CMK (cell line): ENCODE measurements at regions not wholly inside any gene's neighbourhood (a gene's known extent, or its start where the extent isn't known, plus 50 kb on each side); places are given as distances from the start of the nearest gene placed in this dataset.
"Not testable (repeated sequence)": the region's sequence is repeated elsewhere in the genome, so short reads cannot be mapped to it uniquely, and the experiment has no call there.

Source experiments
- DNase-seq: peaks from one replicate; pipeline ENCODE4 v3.0.0-alpha.2; 2010; ENCODE audit warnings: low read depth

- DNase-seq, result no peak
These were observed 485.5 kb downstream of the CD109 start for GRCh38 chr6:74181471-74181870.

- DNase-seq, result no peak
These were observed 481.5 kb downstream of the CD109 start for GRCh38 chr6:74177506-74177905.

GRCh38 chr6:74170550-74170949, 474.5 kb downstream of the CD109 start:
- DNase-seq, result not testable (repeated sequence)

GRCh38 chr6:74170118-74170517, 474.1 kb downstream of the CD109 start:
- no peak for DNase-seq

- no peak for DNase-seq
These were observed 472.0 kb downstream of the CD109 start for GRCh38 chr6:74167976-74168375.

GRCh38 chr6:74167511-74167910, 471.5 kb downstream of the CD109 start:
- no peak for DNase-seq

- DNase-seq, result no peak
These were observed 470.8 kb downstream of the CD109 start for GRCh38 chr6:74166849-74167248.

- no peak for DNase-seq
These were observed 465.4 kb downstream of the CD109 start for GRCh38 chr6:74161380-74161779.

- no peak for DNase-seq
These were observed 456.2 kb downstream of the CD109 start for GRCh38 chr6:74152096-74152675.

- no peak for DNase-seq
These were observed 449.9 kb downstream of the CD109 start for GRCh38 chr6:74145931-74146330.

- DNase-seq, result no peak
These were observed 441.9 kb downstream of the CD109 start for GRCh38 chr6:74137911-74138310.

- DNase-seq, result no peak
These were observed 438.3 kb downstream of the CD109 start for GRCh38 chr6:74134327-74134726.

GRCh38 chr6:74133073-74133472, 437.1 kb downstream of the CD109 start:
- DNase-seq, result no peak

GRCh38 chr6:74130641-74131040, 434.6 kb downstream of the CD109 start:
- DNase-seq, result no peak

GRCh38 chr6:74128536-74128935, 432.5 kb downstream of the CD109 start:
- DNase-seq, result no peak

GRCh38 chr6:74117113-74117512, 421.1 kb downstream of the CD109 start:
- no peak for DNase-seq

- no peak for DNase-seq
These were observed 419.7 kb downstream of the CD109 start for GRCh38 chr6:74115674-74116073.

- no peak for DNase-seq
These were observed 418.4 kb downstream of the CD109 start for GRCh38 chr6:74114428-74114827.

GRCh38 chr6:74113901-74114300, 417.9 kb downstream of the CD109 start:
- DNase-seq, result no peak

GRCh38 chr6:74103417-74103816, 407.4 kb downstream of the CD109 start:
- no peak for DNase-seq

- DNase-seq, result no peak
These were observed 404.8 kb downstream of the CD109 start for GRCh38 chr6:74100719-74101287.

- no peak for DNase-seq
These were observed 400.3 kb downstream of the CD109 start for GRCh38 chr6:74096329-74096728.

- no peak for DNase-seq
These were observed 397.4 kb downstream of the CD109 start for GRCh38 chr6:74093361-74093760.

GRCh38 chr6:74091794-74092157, 395.8 kb downstream of the CD109 start:
- DNase-seq, result no peak
